COR-L47 (cell line): ENCODE measurements at regions not wholly inside any gene's neighbourhood (a gene's known extent, or its start where the extent isn't known, plus 50 kb on each side); places are given as distances from the start of the nearest gene placed in this dataset.

Experiments used
- DNase-seq: peaks from one replicate; lab custom pipeline; 2025; lab: John Stamatoyannopoulos, UW

DNA sequence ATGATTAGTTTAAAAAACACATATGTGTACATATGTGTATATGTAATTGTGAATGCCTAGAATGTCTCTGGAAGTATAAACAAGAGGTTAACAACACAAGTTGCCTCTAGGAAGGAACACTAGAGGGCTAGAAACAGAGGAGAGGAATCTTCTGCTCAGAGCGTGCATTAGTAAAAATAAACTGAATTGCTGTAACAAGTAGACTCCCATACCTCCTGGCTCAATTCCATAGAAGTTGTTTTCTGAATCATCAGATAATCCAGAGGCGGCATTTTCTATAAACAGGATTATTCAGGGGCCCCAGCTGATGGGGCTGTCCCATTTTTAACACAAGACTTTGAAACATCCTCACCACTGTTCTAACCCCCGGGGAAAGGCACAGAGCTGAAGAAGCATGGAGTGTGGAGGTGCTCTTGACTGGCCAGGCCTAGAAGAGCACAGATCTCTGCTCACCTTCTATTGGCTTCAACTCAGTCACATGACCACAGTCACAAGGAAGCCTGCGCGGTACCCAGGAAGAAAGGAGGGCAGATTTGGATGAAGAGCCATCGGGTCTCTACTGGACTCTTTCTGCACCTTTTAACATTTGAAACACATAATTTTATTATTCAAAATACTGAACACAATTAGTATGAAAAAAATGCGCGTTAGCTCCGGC lies 145.7 kb downstream of the TLE3 start:
- DNase-seq: no peak

DNA sequence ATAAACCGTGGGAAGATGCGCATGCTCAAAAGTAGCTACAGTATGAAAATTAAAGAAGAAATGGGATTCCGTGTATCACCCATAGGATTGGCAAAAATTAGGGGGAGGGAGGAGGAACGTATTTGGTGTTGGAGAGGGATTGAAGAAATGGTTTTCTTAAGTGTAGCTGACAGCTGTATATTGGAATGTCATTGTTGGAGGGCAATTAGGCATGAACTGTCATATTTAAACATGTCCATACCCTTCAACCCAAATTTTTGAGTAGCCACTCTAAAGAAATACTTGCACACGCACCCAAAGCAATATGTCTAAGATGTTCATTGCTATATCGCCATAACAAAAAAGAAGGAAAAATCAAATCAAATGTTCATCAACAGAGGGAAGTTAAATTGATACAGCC lies 144.7 kb downstream of the TLE3 start:
- no peak for DNase-seq

DNA sequence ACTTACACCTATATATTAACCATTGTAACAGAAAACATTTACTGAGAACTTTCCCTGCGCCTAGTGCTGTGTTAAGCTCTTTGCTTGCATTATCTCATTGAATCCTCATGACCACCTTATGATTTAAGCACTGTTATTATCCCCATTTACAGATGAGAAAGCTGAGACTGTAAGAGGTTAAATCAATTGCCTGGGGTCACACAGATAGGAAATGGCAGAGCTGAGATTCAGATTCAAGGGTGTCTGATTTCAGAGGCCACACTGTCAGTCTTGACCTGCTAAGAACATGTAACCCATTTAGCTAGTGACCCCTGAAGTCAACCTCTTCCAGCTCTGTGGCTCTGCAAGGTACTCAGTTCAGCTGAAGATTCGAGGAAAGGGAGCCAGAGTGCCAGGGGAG lies 143.9 kb downstream of the TLE3 start:
- no peak for DNase-seq

DNA sequence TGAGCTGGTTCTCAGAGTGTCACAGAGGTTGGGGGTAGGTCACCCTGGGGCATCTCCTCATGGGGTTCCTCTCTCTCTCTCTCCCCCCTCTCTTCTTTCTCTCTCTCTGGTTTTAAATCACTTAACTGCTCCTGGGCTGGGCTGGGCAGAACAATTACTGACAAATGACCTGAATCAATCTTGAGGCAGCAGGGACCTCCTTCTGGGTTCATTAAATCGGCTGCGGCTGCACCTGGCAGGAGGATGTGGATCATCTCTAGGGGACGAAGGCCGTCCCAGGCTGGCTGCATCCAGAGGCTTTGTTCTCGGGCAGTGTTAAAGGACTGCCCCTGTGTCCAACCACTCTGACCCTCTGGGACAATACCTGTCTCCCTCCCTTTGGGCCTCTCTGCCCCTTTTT lies 143.1 kb downstream of the TLE3 start:
- peak; percentile 68 for DNase-seq

DNA sequence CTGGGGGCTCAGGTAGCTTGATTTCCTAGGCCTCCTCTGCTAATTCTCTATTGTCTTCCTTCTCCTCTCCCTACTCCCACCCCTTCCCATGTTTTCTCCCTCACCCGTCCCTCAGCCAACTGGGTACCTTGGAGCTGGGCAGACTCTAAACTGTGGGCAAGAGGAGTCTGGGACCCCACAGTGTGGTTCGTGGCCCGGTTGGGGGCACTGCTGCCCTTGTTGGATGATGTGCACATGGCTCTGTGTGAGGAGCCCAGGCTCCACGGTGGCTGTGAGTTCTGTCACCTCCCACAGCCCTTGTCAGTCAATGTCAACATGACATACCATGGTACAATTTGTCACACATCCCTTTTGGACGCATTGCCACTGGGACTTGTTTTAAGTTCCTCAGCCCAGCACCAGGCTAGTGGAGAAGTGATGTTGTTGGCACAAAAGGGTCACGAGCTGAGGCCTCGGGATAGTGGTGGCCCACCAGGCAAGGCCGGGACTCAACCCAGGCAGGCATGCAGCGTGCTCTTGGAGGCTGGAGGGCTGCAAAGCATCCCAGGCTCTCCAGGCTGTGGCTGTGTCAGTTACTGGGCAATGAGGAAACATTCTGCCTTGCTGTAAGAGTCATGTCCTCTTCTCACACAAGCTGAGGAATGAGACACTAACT lies 142.3 kb downstream of the TLE3 start:
- no peak for DNase-seq

DNA sequence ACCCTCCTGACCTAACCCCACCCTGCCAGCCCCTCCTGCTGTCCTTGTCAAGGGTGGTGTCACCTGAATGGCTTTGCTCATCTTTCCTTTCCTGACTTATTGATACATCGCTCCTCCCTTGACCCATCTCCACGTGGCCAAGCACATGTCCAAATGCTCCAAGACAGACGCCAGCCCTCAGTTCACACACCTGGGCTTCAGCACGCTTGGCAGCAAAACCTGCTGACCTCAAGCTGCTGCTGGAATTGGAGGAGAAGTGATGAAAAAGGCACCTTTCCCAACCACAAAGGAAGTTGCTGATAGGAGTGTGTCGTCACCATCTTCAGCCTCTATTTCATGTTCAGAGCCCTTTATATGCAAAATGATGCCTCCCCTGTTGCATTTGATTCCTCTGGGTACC lies 141.3 kb downstream of the TLE3 start:
- no peak for DNase-seq

DNA sequence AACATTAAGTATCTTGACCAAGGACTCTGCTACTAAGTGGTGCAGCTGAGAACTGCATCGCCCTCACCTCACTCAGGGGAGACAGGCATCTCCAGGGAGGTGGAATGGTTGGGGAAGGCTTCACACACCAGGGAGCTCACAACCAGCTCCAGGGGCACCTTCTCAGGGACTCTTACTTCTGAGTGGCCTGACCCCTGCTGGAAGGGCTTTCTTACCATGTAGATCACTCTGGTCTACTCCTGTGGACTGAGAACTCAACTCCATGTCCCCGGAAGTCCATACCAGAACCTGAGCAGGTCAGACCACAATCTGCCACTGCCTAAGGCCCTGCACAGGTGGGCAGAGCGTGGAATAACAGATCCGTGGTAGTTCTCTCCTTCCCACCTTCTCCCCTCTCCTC lies 140.5 kb downstream of the TLE3 start:
- DNase-seq: no peak

DNA sequence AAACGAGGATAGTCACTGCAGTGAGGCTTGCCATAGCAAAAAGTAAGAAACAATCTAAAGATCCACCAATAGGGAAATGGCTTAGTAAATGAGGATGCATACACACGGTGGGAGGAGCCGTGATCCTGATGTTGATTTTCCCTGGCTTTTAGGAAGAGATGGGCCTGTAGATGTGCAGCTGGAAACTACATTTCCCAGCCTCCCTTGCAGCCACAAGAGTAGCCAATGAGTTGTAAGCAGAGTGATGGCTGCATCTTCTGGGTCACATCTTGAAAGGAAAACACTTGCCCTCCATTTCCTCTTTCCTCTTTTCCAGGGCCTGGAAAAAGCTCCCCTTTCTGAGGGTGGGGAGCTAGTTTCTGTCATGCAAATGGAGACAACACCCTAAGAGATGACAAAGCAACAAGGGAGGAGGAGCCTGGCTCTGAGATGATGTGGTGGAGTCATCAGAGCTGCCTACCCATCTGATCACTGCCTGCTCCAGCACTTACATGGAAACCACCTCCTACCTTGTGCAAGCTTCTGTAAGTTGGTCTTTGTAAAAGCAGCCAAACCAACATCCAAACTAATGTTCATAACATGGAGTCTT lies 139.1 kb downstream of the TLE3 start:
- DNase-seq: no peak

DNA sequence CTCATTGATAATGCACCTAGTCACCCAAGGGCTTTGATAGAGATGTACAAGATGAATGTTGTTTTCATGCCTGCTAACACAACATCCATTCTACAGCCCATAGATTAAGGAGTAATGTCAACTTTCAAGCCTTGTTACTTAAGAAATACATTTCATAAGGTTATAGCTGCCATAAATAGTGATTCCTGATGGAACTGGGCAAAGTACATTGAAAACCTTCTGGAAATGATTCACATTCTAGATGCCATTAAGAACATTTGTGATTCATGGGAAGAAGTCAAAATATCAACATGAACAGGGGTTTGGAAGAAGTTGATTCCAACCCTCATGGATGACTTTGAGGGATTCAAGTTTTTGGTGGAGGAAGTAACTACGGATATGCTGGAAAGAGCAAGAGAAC lies 135.2 kb downstream of the TLE3 start:
- DNase-seq: no peak

DNA sequence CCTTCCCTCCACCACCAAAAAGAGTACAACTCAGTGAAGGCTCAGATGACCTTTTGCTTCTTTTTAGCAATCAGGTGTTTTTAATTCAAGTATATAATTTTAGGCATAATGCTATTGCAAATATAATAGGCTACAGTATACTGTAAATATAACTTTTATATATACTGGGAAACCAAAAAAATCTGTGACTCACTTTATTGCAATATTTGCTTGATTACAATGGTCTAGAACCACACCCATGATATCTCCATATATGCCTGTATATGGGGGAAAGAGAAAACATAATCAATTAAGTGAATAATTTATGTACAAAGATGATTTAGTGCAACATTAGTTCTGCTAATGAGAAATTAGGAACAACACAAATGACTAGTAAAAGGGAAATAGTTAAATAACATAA lies 134.3 kb downstream of the TLE3 start:
- DNase-seq: no peak

DNA sequence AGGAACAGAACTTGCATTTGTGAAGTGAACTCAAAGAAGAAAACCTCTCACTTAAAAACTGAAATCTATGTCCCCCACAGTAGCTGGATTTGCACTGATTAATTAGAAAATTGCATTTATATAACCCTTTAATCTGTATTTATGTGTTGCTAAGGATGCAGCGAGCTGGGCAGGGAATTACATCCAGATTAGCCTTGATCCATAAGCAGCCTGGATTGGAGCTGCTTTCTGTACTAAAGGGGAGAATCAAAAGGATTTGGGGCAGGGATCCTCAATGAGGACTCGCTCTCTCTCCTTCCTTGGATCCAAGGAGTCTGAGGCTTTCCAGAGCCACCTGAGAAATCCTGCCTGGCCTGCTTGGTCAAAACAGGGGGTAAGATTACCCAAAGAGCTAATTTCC lies 125.9 kb downstream of the TLE3 start:
- no peak for DNase-seq

DNA sequence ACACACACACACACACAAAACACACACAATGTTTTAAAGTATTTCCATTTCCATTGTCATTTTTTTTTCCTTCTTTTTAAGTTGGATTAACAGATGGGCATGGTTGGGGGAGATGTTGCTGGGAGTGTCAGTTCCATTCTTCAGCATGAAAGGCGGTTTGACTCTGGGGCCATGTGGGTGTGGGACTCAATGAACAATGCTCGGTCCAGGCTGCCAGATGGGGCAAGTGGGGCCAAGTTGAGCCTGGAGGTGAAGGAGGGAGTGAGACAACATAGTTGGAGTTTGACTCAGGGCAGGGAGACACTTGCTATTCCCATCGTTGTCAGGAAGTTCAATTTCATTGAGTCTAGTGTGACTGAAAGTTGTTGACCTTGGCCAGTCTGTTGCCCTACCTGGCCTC lies 125.3 kb downstream of the TLE3 start:
- DNase-seq: no peak

DNA sequence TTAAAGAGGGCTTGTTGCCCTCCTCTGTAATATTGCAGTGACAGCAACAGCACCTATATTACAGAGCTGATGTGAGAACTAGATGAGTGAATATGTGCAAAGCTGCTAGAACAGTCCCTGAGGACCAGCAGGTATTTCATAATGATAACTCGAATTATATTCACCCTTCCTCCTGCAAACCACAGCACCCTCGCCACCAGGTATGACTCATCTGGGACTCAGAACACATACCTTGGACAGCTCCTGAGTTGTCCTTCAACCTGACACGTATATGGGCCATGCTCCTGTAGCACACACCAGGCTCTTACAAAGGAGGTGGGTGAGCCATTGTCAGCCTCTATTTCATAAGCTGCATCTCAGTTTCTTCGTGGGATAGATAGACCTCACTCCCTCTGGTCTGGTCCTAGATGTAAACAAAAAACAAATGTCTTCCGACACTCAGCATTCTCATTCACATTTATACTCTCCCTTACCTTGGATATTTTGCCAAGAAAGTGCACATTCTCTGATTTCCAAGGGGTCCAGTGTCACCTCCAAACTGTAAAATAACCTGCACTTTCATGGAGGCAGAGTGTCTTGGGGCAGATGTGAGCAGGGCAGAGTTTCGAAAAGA lies 124.5 kb downstream of the TLE3 start:
- no peak for DNase-seq

DNA sequence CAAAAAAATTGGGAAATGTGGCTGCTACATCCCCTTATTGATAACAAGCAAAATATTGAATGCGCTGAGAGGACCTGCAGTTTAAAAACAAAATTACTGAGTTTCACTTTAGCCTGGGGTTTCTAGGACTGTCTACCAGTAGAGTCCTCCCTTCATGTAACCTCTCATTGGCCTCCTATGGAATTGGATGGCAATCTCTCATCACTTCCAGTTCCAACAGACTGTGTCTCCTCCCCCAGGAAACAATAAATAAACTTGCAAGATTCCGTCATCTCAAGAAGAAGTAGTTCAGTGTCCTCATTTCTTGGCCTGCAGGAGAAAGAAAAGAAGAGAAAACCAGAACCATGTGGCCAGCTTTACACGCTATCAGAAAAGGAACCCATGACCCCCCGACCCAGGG lies 123.8 kb downstream of the TLE3 start:
- no peak for DNase-seq

DNA sequence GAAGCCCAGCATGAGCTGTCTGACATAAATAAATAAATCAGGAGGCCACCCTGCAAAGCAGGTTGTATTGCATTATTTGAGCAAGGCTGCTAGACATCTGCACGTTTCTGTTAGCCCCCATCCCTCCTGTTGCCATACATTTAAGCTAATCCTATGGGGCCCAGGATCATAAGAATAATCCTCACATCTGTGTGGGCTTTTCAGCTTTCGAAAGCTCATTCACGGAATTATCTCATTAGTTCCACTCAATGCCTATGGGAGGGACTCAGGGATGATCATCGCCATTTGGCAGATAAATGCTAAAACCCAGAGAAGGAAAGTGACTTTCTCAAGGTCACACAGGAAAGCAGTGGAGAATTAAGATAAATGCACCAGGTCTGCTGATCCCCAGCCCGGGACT lies 123.4 kb downstream of the TLE3 start:
- no peak for DNase-seq

DNA sequence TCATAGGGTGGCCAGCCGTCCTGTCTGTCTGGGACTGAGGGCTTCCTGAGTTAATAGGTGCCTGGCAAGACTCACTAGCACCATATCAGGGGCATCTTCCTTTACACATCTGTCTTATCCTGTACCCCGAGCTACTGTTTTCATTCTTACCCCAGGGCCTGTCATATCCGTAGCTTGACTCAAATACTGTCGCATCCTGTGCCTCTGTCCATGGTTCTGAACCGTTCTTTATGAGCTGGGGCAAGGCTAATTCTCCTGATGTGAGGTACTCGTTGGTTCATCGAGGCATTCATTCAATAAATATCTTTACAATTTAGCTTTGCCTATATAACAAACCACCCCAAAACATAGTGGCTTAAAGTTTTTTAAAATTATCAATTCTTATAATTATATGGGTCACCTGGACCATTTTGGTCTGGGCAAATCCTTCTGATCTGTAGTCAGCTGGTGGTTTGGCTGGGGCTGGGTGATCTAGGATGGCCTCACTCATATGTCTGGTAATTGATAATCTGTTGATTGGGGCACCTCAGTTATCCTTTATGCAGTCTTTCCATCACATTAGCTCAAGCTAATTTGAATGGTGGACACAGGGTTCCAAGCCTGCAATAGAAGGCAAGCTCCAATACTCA lies 121.2 kb downstream of the TLE3 start:
- DNase-seq: no peak

DNA sequence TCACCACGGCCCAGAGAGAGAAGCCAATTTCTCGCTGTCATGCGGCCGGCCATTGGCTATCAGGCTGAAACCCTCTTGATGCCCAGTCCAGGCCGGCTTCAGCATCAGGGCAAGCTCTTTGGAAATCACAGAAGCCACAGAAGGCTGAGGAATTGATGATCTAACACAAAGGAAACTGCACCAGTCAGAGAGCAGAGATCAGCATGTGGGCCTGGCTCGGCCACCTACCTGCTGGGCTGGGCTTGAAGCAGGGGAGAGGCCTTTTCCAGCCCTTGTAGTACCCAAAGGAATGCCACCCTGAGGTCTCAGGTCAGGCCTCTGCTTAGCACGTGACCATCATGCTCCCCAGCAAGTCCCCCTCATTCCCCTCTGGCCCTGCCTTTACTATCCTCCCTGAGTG lies 119.1 kb downstream of the TLE3 start:
- DNase-seq: no peak

DNA sequence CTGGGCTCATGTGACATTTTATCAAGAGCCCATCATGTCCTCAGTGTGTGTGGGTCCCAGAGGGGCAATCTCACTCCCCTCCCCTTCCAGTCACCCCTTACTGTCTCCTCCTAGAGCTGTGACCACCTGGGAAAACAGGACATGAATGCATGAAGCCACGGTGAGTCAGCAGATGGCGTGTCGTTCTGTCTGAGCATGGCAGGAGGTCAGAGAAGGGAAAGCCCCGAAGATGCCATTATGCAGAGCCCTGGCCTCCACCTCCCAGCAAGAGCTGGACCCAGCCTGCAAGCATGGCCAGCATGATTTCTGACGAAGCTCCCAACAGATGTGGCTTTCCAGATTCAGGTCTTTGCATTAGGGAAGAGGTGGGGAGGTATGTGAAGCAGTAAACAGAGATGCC lies 118.5 kb downstream of the TLE3 start:
- no peak for DNase-seq

DNA sequence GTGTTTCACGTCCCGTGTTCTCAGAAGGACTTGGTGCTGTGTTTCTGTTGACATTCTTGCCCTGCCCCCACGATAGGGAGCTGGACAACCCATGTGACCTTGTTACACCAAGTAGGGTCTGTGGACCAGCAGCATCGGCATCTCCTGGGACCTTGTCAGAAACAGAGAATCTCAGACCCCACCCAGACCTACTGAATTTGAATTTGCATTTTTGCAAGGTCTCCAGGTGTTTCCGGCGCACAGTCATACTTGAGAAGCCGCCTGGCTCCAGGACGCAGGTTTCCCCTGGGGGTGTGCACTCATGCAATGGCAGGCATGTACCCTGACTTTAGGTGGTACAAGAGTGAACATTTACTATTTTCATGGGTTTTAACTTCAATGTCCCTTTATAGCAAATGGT lies 117.9 kb downstream of the TLE3 start:
- no peak for DNase-seq

DNA sequence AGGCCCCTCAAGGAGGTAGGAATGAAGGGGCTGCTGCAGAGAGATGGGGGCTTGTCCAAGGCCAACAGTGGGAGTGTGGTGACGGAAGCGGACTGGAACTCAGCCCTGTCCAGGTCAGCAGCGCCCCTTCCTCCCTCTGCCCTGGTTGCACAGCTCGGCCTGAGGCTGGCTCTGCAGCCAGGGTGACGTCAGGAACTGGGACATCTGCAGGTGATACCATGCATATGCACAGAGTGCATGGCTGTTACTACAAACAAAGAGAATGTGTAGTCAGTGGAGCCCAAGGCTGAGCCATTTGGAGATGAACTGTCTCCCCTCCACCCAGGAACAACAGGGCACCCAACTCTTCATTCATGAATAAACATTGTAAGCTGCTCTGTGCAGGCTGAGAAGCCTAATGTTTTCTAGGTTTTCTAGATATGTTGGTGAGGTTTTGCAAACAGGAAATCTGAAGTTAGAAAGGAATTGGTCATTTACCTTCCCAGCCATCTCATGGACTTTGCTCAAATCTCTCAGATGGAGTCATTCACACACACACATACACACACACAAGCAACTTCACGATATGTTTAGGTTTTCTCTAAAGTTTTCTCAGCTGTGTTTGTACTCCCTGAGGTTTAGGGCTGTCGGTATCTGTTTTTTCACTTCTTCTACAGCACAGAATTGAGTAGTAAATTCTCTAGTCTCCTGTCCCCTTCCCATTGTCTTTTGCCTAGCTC lies 117.2 kb downstream of the TLE3 start:
- DNase-seq: no peak

DNA sequence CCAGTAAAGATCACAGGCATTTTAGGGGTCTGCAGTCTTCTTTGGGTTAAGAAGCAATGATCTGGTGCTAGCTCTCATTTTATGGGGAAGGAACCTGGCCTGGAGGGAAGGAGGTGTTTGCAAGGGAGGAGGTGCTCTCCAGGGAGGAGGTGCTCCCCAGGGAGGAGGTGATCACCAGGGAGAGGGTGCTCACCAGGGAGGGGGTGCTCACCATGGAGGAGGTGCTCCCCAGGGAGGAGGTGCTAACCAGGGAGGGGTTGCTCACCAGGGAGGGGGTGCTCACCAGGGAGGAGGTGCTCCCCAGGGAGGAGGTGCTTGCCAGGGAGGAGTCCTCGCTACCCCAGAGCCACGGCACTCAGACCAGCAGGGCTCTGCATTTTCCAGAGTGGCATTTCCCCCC lies 115.7 kb downstream of the TLE3 start:
- no peak for DNase-seq

DNA sequence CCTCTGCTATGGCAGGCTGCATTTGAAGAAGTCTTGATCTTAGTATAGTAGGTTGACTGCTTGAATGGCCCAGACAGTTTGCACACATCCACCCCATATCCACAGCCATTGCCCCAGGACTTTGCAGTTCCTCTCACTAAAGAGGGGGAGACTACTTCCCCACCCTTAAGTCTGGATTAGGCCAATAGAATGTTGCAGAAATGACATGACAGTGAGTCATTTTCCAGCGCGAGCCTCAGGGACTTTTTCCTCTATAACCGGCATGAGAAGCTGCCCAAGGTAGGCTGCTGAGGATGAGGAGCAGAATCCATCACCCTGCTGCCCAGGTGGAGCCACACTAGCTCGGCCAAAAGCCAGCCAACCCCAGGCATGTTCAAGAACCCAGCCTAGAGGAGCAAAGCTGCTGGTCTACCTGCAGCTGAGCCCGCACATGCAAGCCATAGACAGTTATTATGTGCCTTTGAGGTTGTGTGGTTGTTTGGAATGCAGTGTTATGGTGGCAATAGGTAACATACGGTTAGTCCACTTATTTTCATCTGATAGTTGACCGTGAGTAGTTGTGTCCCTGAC lies 113.9 kb downstream of the TLE3 start:
- DNase-seq: no peak
